ENCODE measurements at regions not wholly inside any gene's neighbourhood (a gene's known extent, or its start where the extent isn't known, plus 50 kb on each side); places are given as distances from the start of the nearest gene placed in this dataset.

GRCh38 chr18:73746101-73746500, 401.5 kb downstream of the FBXO15 start:
- no peaks in the 10 kb centered on the region for H3K36me3 Mint-ChIP-seq
- H3K27me3 Mint-ChIP-seq = peaks cover 0 to 5% (median 0%) of the 10 kb centered on the region in 3 donors
- no peak overlapping the region for H3K27ac Mint-ChIP-seq
- no peak overlapping the region for H3K4me3 Mint-ChIP-seq
- peaks cover 0 to 2% (median 0%) of the 10 kb centered on the region in 7 donors for H3K9me3 Mint-ChIP-seq
- ATAC-seq (ENCODE audit: low read depth in 2 of 2) (no peak), DNase-seq (no peak)
- H3K4me1 Mint-ChIP-seq = no peaks in the 10 kb centered on the region

DNA sequence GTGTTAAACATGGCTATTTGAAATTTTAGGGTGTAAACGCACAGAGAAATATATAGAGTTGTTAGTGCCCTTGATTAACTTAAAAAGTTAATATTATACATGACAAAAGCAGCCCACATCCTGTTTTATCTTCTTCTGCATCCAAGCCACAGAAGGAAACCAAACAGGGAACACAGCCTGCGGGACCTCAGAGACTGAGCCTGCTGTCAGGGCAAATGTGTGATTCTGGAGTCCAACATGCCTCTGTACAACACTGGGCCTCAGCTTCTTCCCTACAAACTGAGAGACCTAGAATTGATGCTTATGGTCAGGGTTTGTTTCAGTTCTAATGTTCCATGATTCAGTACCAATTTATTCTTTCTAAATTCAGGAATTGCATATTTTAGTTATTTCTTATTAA, 404.7 kb downstream of the FBXO15 start:
- Mint-ChIP-seq H3K9me3 (peaks cover 0 to 2% (median 0%) of the 10 kb centered on the region in 7 donors), H3K4me3 (no peak overlapping the region), H3K4me1 (no peaks in the 10 kb centered on the region), H3K27ac (no peak overlapping the region), H3K36me3 (no peaks in the 10 kb centered on the region), H3K27me3 (peaks cover 0 to 5% (median 0%) of the 10 kb centered on the region in 3 donors)
- ATAC-seq (ENCODE audit: low read depth in 2 of 2) (no peak), DNase-seq (no peak)

DNA sequence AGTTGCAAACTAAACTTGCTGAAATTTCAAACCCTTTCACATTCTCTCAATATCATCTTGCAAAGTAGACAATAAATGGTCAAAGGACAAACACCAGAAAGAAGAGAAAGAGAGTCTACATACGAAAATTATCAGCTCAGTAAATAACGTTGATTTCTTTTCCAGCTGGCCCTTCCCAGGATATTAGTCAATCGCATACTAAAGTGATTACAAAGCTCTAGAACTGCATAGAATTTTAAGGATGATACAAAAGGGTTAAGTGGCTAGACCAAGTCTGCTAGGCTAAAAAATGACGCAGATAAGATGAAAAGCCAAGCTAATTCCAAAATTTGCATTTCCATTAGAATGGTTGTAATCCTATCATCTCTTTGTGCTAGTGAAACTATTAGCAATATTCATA, 405.7 kb downstream of the FBXO15 start:
- Mint-ChIP-seq H3K27me3 (peaks cover 0 to 5% (median 0%) of the 10 kb centered on the region in 3 donors), H3K9me3 (peaks cover 0 to 2% (median 0%) of the 10 kb centered on the region in 7 donors), H3K4me1 (no peaks in the 10 kb centered on the region), H3K4me3 (no peak overlapping the region), H3K36me3 (no peaks in the 10 kb centered on the region), H3K27ac (no peak overlapping the region)
- DNase-seq (no peak), ATAC-seq (ENCODE audit: low read depth in 2 of 2) (no peak)

- no peaks in the 10 kb centered on the region for H3K4me1 Mint-ChIP-seq
- DNase-seq (no peak), ATAC-seq (ENCODE audit: low read depth in 2 of 2) (no peak)
- no peaks in the 10 kb centered on the region for H3K36me3 Mint-ChIP-seq
- peaks cover 0 to 2% (median 0%) of the 10 kb centered on the region in 7 donors for H3K9me3 Mint-ChIP-seq
- H3K27ac Mint-ChIP-seq = no peak overlapping the region
- H3K27me3 Mint-ChIP-seq = peaks cover 0 to 5% (median 0%) of the 10 kb centered on the region in 3 donors
- no peak overlapping the region for H3K4me3 Mint-ChIP-seq
These were observed 408.5 kb downstream of the FBXO15 start for GRCh38 chr18:73739098-73739497.

GRCh38 chr18:73737990-73738389, 409.6 kb downstream of the FBXO15 start:
- no peak overlapping the region for H3K4me3 Mint-ChIP-seq
- no peaks in the 10 kb centered on the region for H3K36me3 Mint-ChIP-seq
- no peak for DNase-seq
- no peaks in the 10 kb centered on the region for H3K9me3 Mint-ChIP-seq
- no peak overlapping the region for H3K27ac Mint-ChIP-seq
- no peaks in the 10 kb centered on the region for H3K4me1 Mint-ChIP-seq
- no peaks in the 10 kb centered on the region for H3K27me3 Mint-ChIP-seq
- no peak for ATAC-seq (ENCODE audit: low read depth in 2 of 2)

DNA sequence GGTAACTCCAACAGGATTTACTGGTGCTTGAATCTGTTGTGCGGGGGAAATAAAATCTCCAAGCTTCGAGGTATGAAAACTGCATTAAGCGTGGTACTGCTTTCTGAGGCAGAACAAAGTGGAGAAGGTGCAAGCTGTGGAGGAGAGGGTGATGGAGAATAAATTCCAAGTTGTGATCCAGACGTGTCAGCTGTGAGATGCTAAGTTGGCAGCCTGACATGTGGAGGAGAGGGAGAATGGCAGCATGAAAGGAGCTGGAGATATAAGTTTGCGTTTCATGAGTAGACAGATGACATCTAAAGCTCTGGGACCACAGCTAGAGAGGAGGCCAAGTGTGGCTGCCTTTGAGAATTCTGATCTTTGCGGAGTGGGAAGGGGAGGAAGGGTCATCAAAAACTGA, 411.8 kb downstream of the FBXO15 start:
- H3K27me3 Mint-ChIP-seq = peaks cover 0 to 7% (median 0%) of the 10 kb centered on the region in 3 donors
- no peak for DNase-seq
- H3K9me3 Mint-ChIP-seq = peaks cover 0 to 7% (median 2%) of the 10 kb centered on the region in 7 donors
- H3K27ac Mint-ChIP-seq = no peak overlapping the region
- H3K36me3 Mint-ChIP-seq = peaks cover 0 to 5% of the 10 kb centered on the region in 2 donors
- no peak overlapping the region for H3K4me3 Mint-ChIP-seq
- H3K4me1 Mint-ChIP-seq = no peaks in the 10 kb centered on the region
- ATAC-seq (ENCODE audit: low read depth in 2 of 2) = no peak

- Mint-ChIP-seq H3K4me3 (no peak overlapping the region), H3K27ac (no peak overlapping the region), H3K27me3 (peaks cover 0 to 9% (median 0%) of the 10 kb centered on the region in 3 donors), H3K9me3 (peaks cover 0 to 18% (median 7%) of the 10 kb centered on the region in 7 donors), H3K4me1 (no peaks in the 10 kb centered on the region), H3K36me3 (peaks cover 0 to 8% of the 10 kb centered on the region in 2 donors)
- ATAC-seq (ENCODE audit: low read depth in 2 of 2) = no peak
- DNase-seq = no peak
These were observed 413.8 kb downstream of the FBXO15 start for GRCh38 chr18:73733806-73734314.

- Mint-ChIP-seq H3K27ac (no peak overlapping the region), H3K27me3 (peaks cover 0 to 9% (median 0%) of the 10 kb centered on the region in 3 donors), H3K36me3 (peaks cover 0 to 8% of the 10 kb centered on the region in 2 donors), H3K4me1 (no peaks in the 10 kb centered on the region), H3K4me3 (no peak overlapping the region), H3K9me3 (peaks cover 0 to 18% (median 7%) of the 10 kb centered on the region in 7 donors)
- DNase-seq = no peak
- no peak for ATAC-seq (ENCODE audit: low read depth in 2 of 2)
These were observed 414.3 kb downstream of the FBXO15 start for GRCh38 chr18:73733376-73733775.

- Mint-ChIP-seq H3K27me3 (peaks cover 0 to 9% (median 0%) of the 10 kb centered on the region in 3 donors), H3K4me1 (no peaks in the 10 kb centered on the region), H3K36me3 (peaks cover 0 to 8% of the 10 kb centered on the region in 2 donors), H3K4me3 (no peak overlapping the region), H3K27ac (no peak overlapping the region), H3K9me3 (peaks cover 0 to 18% (median 7%) of the 10 kb centered on the region in 7 donors)
- DNase-seq = no peak
- no peak for ATAC-seq (ENCODE audit: low read depth in 2 of 2)
These were observed 419.0 kb downstream of the FBXO15 start for GRCh38 chr18:73728657-73729056.

DNA sequence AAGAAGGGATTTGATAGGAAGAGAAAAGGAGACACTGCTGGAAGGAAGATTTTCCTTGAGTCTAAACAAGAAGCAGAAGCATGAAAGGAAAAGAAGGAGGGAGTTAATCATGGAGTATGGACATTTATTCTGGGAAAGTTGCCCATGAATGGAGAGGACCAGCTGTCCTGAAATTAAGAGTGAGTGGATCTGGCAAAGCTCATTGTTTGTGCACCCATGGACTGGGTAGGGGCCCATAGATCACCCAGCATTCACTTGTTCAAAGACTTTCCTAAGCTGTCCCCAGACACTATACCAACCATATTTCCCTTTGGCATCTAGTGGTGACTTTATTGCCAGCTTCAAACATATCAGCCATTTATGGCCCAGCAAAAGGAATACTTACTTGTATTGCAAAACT, 422.7 kb downstream of the FBXO15 start:
- H3K4me3 Mint-ChIP-seq = no peak overlapping the region

GRCh38 chr18:73719611-73720010, 428.0 kb downstream of the FBXO15 start:
- H3K9me3 Mint-ChIP-seq = peaks cover 0 to 4% (median 0%) of the 10 kb centered on the region in 7 donors
- H3K4me1 Mint-ChIP-seq = no peaks in the 10 kb centered on the region

More for the DNA sequence above, 422.7 kb downstream of the FBXO15 start:
- DNase-seq = no peak
- H3K27me3 Mint-ChIP-seq = no peaks in the 10 kb centered on the region
- H3K4me1 Mint-ChIP-seq = no peaks in the 10 kb centered on the region
- H3K9me3 Mint-ChIP-seq = peaks cover 0 to 2% (median 0%) of the 10 kb centered on the region in 7 donors
- H3K27ac Mint-ChIP-seq = no peak overlapping the region
- no peak for ATAC-seq (ENCODE audit: low read depth in 2 of 2)
- no peaks in the 10 kb centered on the region for H3K36me3 Mint-ChIP-seq

GRCh38 chr18:73717570-73717969, 430.1 kb downstream of the FBXO15 start:
- peaks cover 0 to 4% (median 0%) of the 10 kb centered on the region in 3 donors for H3K27me3 Mint-ChIP-seq
- H3K9me3 Mint-ChIP-seq = peaks cover 0 to 4% (median 0%) of the 10 kb centered on the region in 7 donors
- ATAC-seq (ENCODE audit: low read depth in 2 of 2) = no peak
- no peak for DNase-seq
- H3K27ac Mint-ChIP-seq = no peak overlapping the region
- H3K36me3 Mint-ChIP-seq = no peaks in the 10 kb centered on the region
- no peak overlapping the region for H3K4me3 Mint-ChIP-seq
- H3K4me1 Mint-ChIP-seq = no peaks in the 10 kb centered on the region

More at GRCh38 chr18:73719611-73720010, 428.0 kb downstream of the FBXO15 start:
- H3K27me3 Mint-ChIP-seq = peaks cover 0 to 4% (median 0%) of the 10 kb centered on the region in 3 donors
- no peaks in the 10 kb centered on the region for H3K36me3 Mint-ChIP-seq
- no peak overlapping the region for H3K27ac Mint-ChIP-seq
- DNase-seq (no peak), ATAC-seq (ENCODE audit: low read depth in 2 of 2) (no peak)
- no peak overlapping the region for H3K4me3 Mint-ChIP-seq

- Mint-ChIP-seq H3K4me1 (no peaks in the 10 kb centered on the region), H3K9me3 (peaks cover 0 to 4% (median 0%) of the 10 kb centered on the region in 7 donors), H3K27me3 (peaks cover 0 to 4% (median 0%) of the 10 kb centered on the region in 3 donors), H3K4me3 (no peak overlapping the region), H3K36me3 (no peaks in the 10 kb centered on the region), H3K27ac (no peak overlapping the region)
- no peak for ATAC-seq (ENCODE audit: low read depth in 2 of 2)
- no peak for DNase-seq
These were observed 432.4 kb downstream of the FBXO15 start for GRCh38 chr18:73715210-73715670.

GRCh38 chr18:73714466-73714865, 433.2 kb downstream of the FBXO15 start:
- no peak for DNase-seq
- no peak for ATAC-seq (ENCODE audit: low read depth in 2 of 2)
- peaks cover 0 to 2% (median 0%) of the 10 kb centered on the region in 7 donors for H3K9me3 Mint-ChIP-seq
- no peaks in the 10 kb centered on the region for H3K4me1 Mint-ChIP-seq
- no peaks in the 10 kb centered on the region for H3K36me3 Mint-ChIP-seq
- no peak overlapping the region for H3K27ac Mint-ChIP-seq
- no peak overlapping the region for H3K4me3 Mint-ChIP-seq
- H3K27me3 Mint-ChIP-seq = peaks cover 0 to 4% (median 0%) of the 10 kb centered on the region in 3 donors
